ENCODE measurements at regions not wholly inside any gene's neighbourhood (a gene's known extent, or its start where the extent isn't known, plus 50 kb on each side); places are given as distances from the start of the nearest gene placed in this dataset.

GRCh38 chr12:127282786-127283565, 984.0 kb upstream of the TMEM132C start:
- no peak for TF ChIP-seq CTCF (IDR thresholded peaks at IDR 0.05; ENCODE audit: insufficient read depth, low read length)
- TF ChIP-seq REST (IDR thresholded peaks at IDR 0.05; ENCODE audit: insufficient replicate concordance, low read depth) = no peak
- TF ChIP-seq GABPA (IDR thresholded peaks at IDR 0.05; ENCODE audit: low read depth) = no peak
- Histone ChIP-seq H3K27ac (replicated peaks) (no peak overlapping the region), H3K27me3 (ENCODE audit: insufficient read depth, poor library complexity, severe bottlenecking) (no peaks in the 10 kb centered on the region), H3K4me3 (replicated peaks; ENCODE audit: insufficient read depth, low read length) (no peak overlapping the region)
- no peak for DNase-seq (ENCODE audit: low read depth in 1 of 2, low spot score in 1 of 2)

GRCh38 chr12:127284021-127284420, 982.9 kb upstream of the TMEM132C start:
- Histone ChIP-seq H3K27me3 (ENCODE audit: insufficient read depth, poor library complexity, severe bottlenecking) (no peaks in the 10 kb centered on the region), H3K4me3 (replicated peaks; ENCODE audit: insufficient read depth, low read length) (no peak overlapping the region), H3K27ac (replicated peaks) (no peak overlapping the region)
- TF ChIP-seq POLR2AphosphoS5 (IDR thresholded peaks at IDR 0.05; ENCODE audit: low read depth) (no peak), SPI1 (IDR thresholded peaks at IDR 0.05; ENCODE audit: borderline replicate concordance, low read depth) (no peak), CTCF (IDR thresholded peaks at IDR 0.05; ENCODE audit: insufficient read depth, low read length) (no peak), REST (IDR thresholded peaks at IDR 0.05; ENCODE audit: insufficient replicate concordance, low read depth) (no peak), GABPA (IDR thresholded peaks at IDR 0.05; ENCODE audit: low read depth) (no peak)
- no peak for DNase-seq (ENCODE audit: low read depth in 1 of 2, low spot score in 1 of 2)

- Histone ChIP-seq H3K27ac (replicated peaks) (no peak overlapping the region), H3K4me3 (replicated peaks; ENCODE audit: insufficient read depth, low read length) (no peak overlapping the region), H3K27me3 (ENCODE audit: insufficient read depth, poor library complexity, severe bottlenecking) (no peaks in the 10 kb centered on the region)
- TF ChIP-seq GABPA (IDR thresholded peaks at IDR 0.05; ENCODE audit: low read depth) = no peak
- TF ChIP-seq SPI1 (IDR thresholded peaks at IDR 0.05; ENCODE audit: borderline replicate concordance, low read depth) = no peak
- TF ChIP-seq POLR2AphosphoS5 (IDR thresholded peaks at IDR 0.05; ENCODE audit: low read depth) = no peak
- no peak for TF ChIP-seq CTCF (IDR thresholded peaks at IDR 0.05; ENCODE audit: insufficient read depth, low read length)
- TF ChIP-seq REST (IDR thresholded peaks at IDR 0.05; ENCODE audit: insufficient replicate concordance, low read depth) = no peak
- no peak for DNase-seq (ENCODE audit: low read depth in 1 of 2, low spot score in 1 of 2)
Measured at GRCh38 chr12:127284870-127285431, 982.0 kb upstream of the TMEM132C start.

Data from HL-60 (cell line).